ENCODE measurements at regions not wholly inside any gene's neighbourhood (a gene's known extent, or its start where the extent isn't known, plus 50 kb on each side); places are given as distances from the start of the nearest gene placed in this dataset.

- H3K9me3 ChIP-seq: no peaks in the 10 kb centered on the region
- H3K27me3 ChIP-seq: no peaks in the 10 kb centered on the region
- intact Hi-C loops (cut with DNase I): no loop called here
- TF ChIP-seq CTCF (IDR thresholded peaks at IDR 0.05) (no peak), POLR2A (IDR thresholded peaks at IDR 0.05) (no peak), POLR2AphosphoS5 (IDR thresholded peaks at IDR 0.05; ENCODE audit: insufficient read depth in 1 of 2, low read depth in 1 of 2) (no peak)
- DNase-seq (ENCODE audit: extremely low spot score in 2 of 2): no peak
- no peaks in the 10 kb centered on the region for H3K4me1 ChIP-seq
- no peaks in the 10 kb centered on the region for H3K36me3 ChIP-seq
- H3K27ac ChIP-seq: no peak overlapping the region
- no peak overlapping the region for H3K4me3 ChIP-seq
These were observed 264.3 kb downstream of the TFAP2C start for GRCh38 chr20:56893226-56893917.

- Histone ChIP-seq H3K27ac (no peak overlapping the region), H3K27me3 (no peaks in the 10 kb centered on the region), H3K9me3 (no peaks in the 10 kb centered on the region), H3K4me3 (no peak overlapping the region), H3K36me3 (no peaks in the 10 kb centered on the region), H3K4me1 (no peaks in the 10 kb centered on the region)
- no peak for DNase-seq (ENCODE audit: extremely low spot score in 2 of 2)
- intact Hi-C loops (cut with DNase I): no loop called here
- no peak for TF ChIP-seq CTCF (IDR thresholded peaks at IDR 0.05)
These were observed 267.3 kb downstream of the TFAP2C start for GRCh38 chr20:56896447-56896846.

- H3K4me1 ChIP-seq: no peaks in the 10 kb centered on the region
- no peak overlapping the region for H3K27ac ChIP-seq
- H3K9me3 ChIP-seq: no peaks in the 10 kb centered on the region
- TF ChIP-seq POLR2AphosphoS5 (IDR thresholded peaks at IDR 0.05; ENCODE audit: insufficient read depth in 1 of 2, low read depth in 1 of 2) (no peak), POLR2A (IDR thresholded peaks at IDR 0.05) (no peak), CTCF (IDR thresholded peaks at IDR 0.05) (no peak)
- no peaks in the 10 kb centered on the region for H3K27me3 ChIP-seq
- intact Hi-C loops (cut with DNase I): no loop called here
- DNase-seq (ENCODE audit: extremely low spot score in 2 of 2): no peak
- H3K4me3 ChIP-seq: no peak overlapping the region
- no peaks in the 10 kb centered on the region for H3K36me3 ChIP-seq
These were observed 268.3 kb downstream of the TFAP2C start for GRCh38 chr20:56897318-56897957.

GRCh38 chr20:56897958-56898349 lies 268.8 kb downstream of the TFAP2C start:
- Histone ChIP-seq H3K9me3 (no peaks in the 10 kb centered on the region), H3K4me1 (no peaks in the 10 kb centered on the region), H3K27me3 (no peaks in the 10 kb centered on the region), H3K36me3 (no peaks in the 10 kb centered on the region), H3K4me3 (no peak overlapping the region), H3K27ac (no peak overlapping the region)
- intact Hi-C loops (cut with DNase I): no loop called here
- no peak for TF ChIP-seq POLR2A (IDR thresholded peaks at IDR 0.05)
- TF ChIP-seq CTCF (IDR thresholded peaks at IDR 0.05): no peak
- TF ChIP-seq POLR2AphosphoS5 (IDR thresholded peaks at IDR 0.05; ENCODE audit: insufficient read depth in 1 of 2, low read depth in 1 of 2): no peak
- DNase-seq (ENCODE audit: extremely low spot score in 2 of 2): no peak

- no peaks in the 10 kb centered on the region for H3K27me3 ChIP-seq
- no peaks in the 10 kb centered on the region for H3K9me3 ChIP-seq
- H3K4me1 ChIP-seq: no peaks in the 10 kb centered on the region
- no peaks in the 10 kb centered on the region for H3K36me3 ChIP-seq
- H3K27ac ChIP-seq: no peak overlapping the region
- H3K4me3 ChIP-seq: no peak overlapping the region
- no peak for DNase-seq (ENCODE audit: extremely low spot score in 2 of 2)
- no peak for TF ChIP-seq POLR2AphosphoS5 (IDR thresholded peaks at IDR 0.05; ENCODE audit: insufficient read depth in 1 of 2, low read depth in 1 of 2)
- no peak for TF ChIP-seq CTCF (IDR thresholded peaks at IDR 0.05)
- no peak for TF ChIP-seq POLR2A (IDR thresholded peaks at IDR 0.05)
- intact Hi-C loops (cut with DNase I): no loop called here
These were observed 270.4 kb downstream of the TFAP2C start for GRCh38 chr20:56899506-56899905.

Measured in vagina (tissue), 2 donors.